PC-3 (cell line): ENCODE measurements at regions not wholly inside any gene's neighbourhood (a gene's known extent, or its start where the extent isn't known, plus 50 kb on each side); places are given as distances from the start of the nearest gene placed in this dataset.

ENCODE experiments used
- ATAC-seq: fragments of 200-7000 bp; cut with Tn5 transposase; 2 replicates; pipeline ENCODE4 v1.9.1; 2020; ENCODE audit warnings: mild to moderate bottlenecking, moderate library complexity
- BruUV-seq: library from RNA; stranded (reverse); fragments of 400-500 nt; replicated peaks from 2 replicates; lab custom pipeline; 2021; lab: Mats Ljungman, UMichigan
- CTCF ChIA-PET: fragments of 300-600 bp; sonication (Branson Sonifier 250); formaldehyde crosslinking; loops from one replicate; lab custom pipeline; 2022; ENCODE audit warnings: antibody characterized with exemption; lab: Charles Lee
- POLR2A ChIA-PET: fragments of 300-600 bp; sonication (Branson Sonifier 250); formaldehyde crosslinking; loops from one replicate; lab custom pipeline; 2022; ENCODE audit warnings: antibody characterized with exemption; ENCODE audit not compliant: unreplicated experiment; lab: Charles Lee
- DNase-seq: peaks from one replicate; pipeline ENCODE4 v3.0.0-alpha.2; 2015
- H2AFZ ChIP-seq: fragments of 300-600 bp; sonication (generic); 2 replicates; pipeline ENCODE4 v1.6.0; 2016; ENCODE audit warnings: antibody characterized with exemption, low read length
- H3F3A ChIP-seq: fragments of 300-600 bp; sonication (generic); one replicate; pipeline ENCODE4 v1.6.0; 2017; ENCODE audit warnings: antibody characterized with exemption, low read length, control low read depth, mild to moderate bottlenecking; ENCODE audit not compliant: unreplicated experiment
- H3K27ac ChIP-seq: fragments of 300-600 bp; sonication (generic); 2 replicates; pipeline ENCODE4 v1.5.1; 2016; ENCODE audit warnings: mild to moderate bottlenecking, low read length
- H3K27me3 ChIP-seq: fragments of 300-600 bp; sonication (generic); 2 replicates; pipeline ENCODE4 v1.6.1; 2016; ENCODE audit warnings: low read length, mixed read lengths
- H3K36me3 ChIP-seq: fragments of 300-600 bp; sonication (generic); 2 replicates; pipeline ENCODE4 v1.6.1; 2016; ENCODE audit warnings: low read depth, mixed run types, low read length, mixed read lengths
- H3K4me1 ChIP-seq: fragments of 300-600 bp; sonication (generic); 2 replicates; pipeline ENCODE4 v1.5.1; 2016; ENCODE audit warnings: low read length; ENCODE audit not compliant: insufficient read depth
- H3K4me2 ChIP-seq: fragments of 300-600 bp; sonication (generic); 2 replicates; pipeline ENCODE4 v1.6.0; 2016; ENCODE audit warnings: low read length
- H3K4me3 ChIP-seq: fragments of 300-600 bp; sonication (generic); 2 replicates; pipeline ENCODE4 v1.5.1; 2016; ENCODE audit warnings: mild to moderate bottlenecking, low read length, mixed read lengths
- H3K79me2 ChIP-seq: fragments of 300-600 bp; sonication (generic); 2 replicates; pipeline ENCODE4 v1.6.1; 2017; ENCODE audit warnings: low read length, mixed read lengths
- H3K9ac ChIP-seq: fragments of 300-600 bp; sonication (generic); 2 replicates; pipeline ENCODE4 v1.6.0; 2016; ENCODE audit warnings: mild to moderate bottlenecking, low read length
- H3K9me2 ChIP-seq: fragments of 300-600 bp; sonication (generic); replicated peaks from 2 replicates; pipeline ENCODE4 v1.6.1; 2016; ENCODE audit warnings: mixed run types, low read length, mixed read lengths
- H3K9me3 ChIP-seq: fragments of 300-600 bp; sonication (generic); 2 replicates; pipeline ENCODE4 v1.6.1; 2016; ENCODE audit warnings: low read length, mixed read lengths
- H4K20me1 ChIP-seq: fragments of 300-600 bp; sonication (generic); 2 replicates; pipeline ENCODE4 v1.6.1; 2016; ENCODE audit warnings: low read length, mixed read lengths
- CTCF ChIP-seq: fragments of 300-600 bp; sonication (generic); conservative IDR thresholded peaks from 2 replicates; pipeline ENCODE4 v1.5.1; 2017; ENCODE audit warnings: antibody characterized with exemption, low read depth, mild to moderate bottlenecking, low read length
- EZH2 ChIP-seq: fragments of 300-600 bp; sonication (generic); IDR thresholded peaks from one replicate; pipeline ENCODE4 v1.6.1; 2017; ENCODE audit warnings: antibody characterized with exemption, mild to moderate bottlenecking, low read length; ENCODE audit not compliant: unreplicated experiment
- EZH2phosphoT487 ChIP-seq: fragments of 300-600 bp; sonication (generic); IDR thresholded peaks from 2 replicates; pipeline ENCODE4 v1.6.1; 2018; ENCODE audit warnings: mild to moderate bottlenecking, antibody characterized with exemption, low read length, borderline replicate concordance
- intact Hi-C: fragments of 100-400 bp; cut with micrococcal nuclease; formaldehyde crosslinking; loops from 2 replicates; pipeline ENCODE4 v1.9.0; 2023

GRCh38 chr2:237268004-237268708, 145.8 kb downstream of the COL6A3 start:
- TF ChIP-seq EZH2, result no peak
- no peak for TF ChIP-seq EZH2phosphoT487
- TF ChIP-seq CTCF, result no peak
- Histone ChIP-seq H4K20me1 (no peaks in the 10 kb centered on the region), H3K36me3 (no peaks in the 10 kb centered on the region), H3K9ac (no peak overlapping the region), H3K4me2 (no peak overlapping the region), H3K9me3 (no peaks in the 10 kb centered on the region), H3K27me3 (no peaks in the 10 kb centered on the region), H3K4me1 (peaks cover 22% of the 10 kb centered on the region), H3K9me2 (no peaks in the 10 kb centered on the region), H3K27ac (no peak overlapping the region), H2AFZ (no peak overlapping the region), H3K4me3 (no peak overlapping the region), H3K79me2 (no peaks in the 10 kb centered on the region), H3F3A (peaks cover 6% of the 10 kb centered on the region)
- ChIA-PET CTCF (no interaction called here), POLR2A (no interaction called here)
- DNase-seq (no peak), ATAC-seq (no peak)
- intact Hi-C loops, result no loop called here
- no TSS peak for BruUV-seq

- H3K4me2 ChIP-seq, result no peak overlapping the region
- ATAC-seq (no peak), DNase-seq (no peak)
- H3K36me3 ChIP-seq, result no peaks in the 10 kb centered on the region
- no peak overlapping the region for H3K27ac ChIP-seq
- H3F3A ChIP-seq, result peaks cover 1% of the 10 kb centered on the region
- no TSS peak for BruUV-seq
- no peaks in the 10 kb centered on the region for H3K27me3 ChIP-seq
- H3K4me1 ChIP-seq, result peaks cover 11% of the 10 kb centered on the region
- no peaks in the 10 kb centered on the region for H3K9me2 ChIP-seq
- H3K9me3 ChIP-seq, result no peaks in the 10 kb centered on the region
- intact Hi-C loops, result no loop called here
- TF ChIP-seq EZH2 (no peak), EZH2phosphoT487 (no peak), CTCF (no peak)
- ChIA-PET POLR2A (no interaction called here), CTCF (no interaction called here)
- no peaks in the 10 kb centered on the region for H4K20me1 ChIP-seq
- no peaks in the 10 kb centered on the region for H3K79me2 ChIP-seq
- H3K9ac ChIP-seq, result no peak overlapping the region
- no peak overlapping the region for H3K4me3 ChIP-seq
- no peak overlapping the region for H2AFZ ChIP-seq
These were observed 144.7 kb downstream of the COL6A3 start for GRCh38 chr2:237269138-237269875.

- H3K27ac ChIP-seq, result no peak overlapping the region
- H3K36me3 ChIP-seq, result no peaks in the 10 kb centered on the region
- DNase-seq (no peak), ATAC-seq (no peak)
- no peak overlapping the region for H3K4me2 ChIP-seq
- no peak overlapping the region for H3K9ac ChIP-seq
- ChIA-PET CTCF (no interaction called here), POLR2A (no interaction called here)
- TF ChIP-seq CTCF, result no peak
- no peak for TF ChIP-seq EZH2phosphoT487
- no peak for TF ChIP-seq EZH2
- intact Hi-C loops, result no loop called here
- no peaks in the 10 kb centered on the region for H4K20me1 ChIP-seq
- no peak overlapping the region for H3K4me3 ChIP-seq
- H3K27me3 ChIP-seq, result no peaks in the 10 kb centered on the region
- H3K4me1 ChIP-seq, result no peaks in the 10 kb centered on the region
- no peaks in the 10 kb centered on the region for H3F3A ChIP-seq
- no peaks in the 10 kb centered on the region for H3K79me2 ChIP-seq
- BruUV-seq, result no TSS peak
- no peak overlapping the region for H2AFZ ChIP-seq
- H3K9me3 ChIP-seq, result no peaks in the 10 kb centered on the region
- H3K9me2 ChIP-seq, result no peaks in the 10 kb centered on the region
These were observed 143.4 kb downstream of the COL6A3 start for GRCh38 chr2:237270520-237270919.
